ENCODE measurements at regions not wholly inside any gene's neighbourhood (a gene's known extent, or its start where the extent isn't known, plus 50 kb on each side); places are given as distances from the start of the nearest gene placed in this dataset.

GRCh38 chr12:89185181-89185580 is 167.1 kb downstream of the DUSP6 start:
- Histone ChIP-seq H3K4me1 (peaks cover 0 to 17% (median 11%) of the 10 kb centered on the region in 3 donors), H3K9me3 (peaks cover 0 to 15% (median 0%) of the 10 kb centered on the region in 3 donors), H3K36me3 (no peaks in the 10 kb centered on the region), H3K27ac (no peak overlapping the region), H3K27me3 (no peaks in the 10 kb centered on the region), H3K4me3 (no peak overlapping the region)
- no peak for TF ChIP-seq EP300 (IDR thresholded peaks at IDR 0.05)
- TF ChIP-seq POLR2AphosphoS5 (IDR thresholded peaks at IDR 0.05): no peak
- WGBS, 2 donors (ENCODE audit: low coverage in 1 of 2): 100% methylated on average over 1 of the region's 3 CpGs
- ATAC-seq: no peak

- Histone ChIP-seq H3K27ac (peak overlapping the region in 2 of 4 donors; percentile 20 to 56), H3K27me3 (no peaks in the 10 kb centered on the region), H3K4me1 (peaks cover 0 to 18% (median 14%) of the 10 kb centered on the region in 3 donors), H3K9me3 (peaks cover 0 to 3% (median 0%) of the 10 kb centered on the region in 3 donors), H3K36me3 (no peaks in the 10 kb centered on the region), H3K4me3 (no peak overlapping the region)
- peak; percentile 94 for ATAC-seq
- TF ChIP-seq CTCF (IDR thresholded peaks at IDR 0.05) (no peak), POLR2AphosphoS5 (IDR thresholded peaks at IDR 0.05) (peak; percentile 50), EP300 (IDR thresholded peaks at IDR 0.05) (no peak), POLR2A (IDR thresholded peaks at IDR 0.05) (no peak)
- WGBS, 2 donors (ENCODE audit: low coverage in 1 of 2): 67 to 80% methylated on average over 2 of the region's 2 CpGs
Observed at GRCh38 chr12:89183985-89184435, 168.3 kb downstream of the DUSP6 start.

GRCh38 chr12:89181271-89181920 is 170.9 kb downstream of the DUSP6 start:
- Histone ChIP-seq H3K36me3 (no peaks in the 10 kb centered on the region), H3K4me1 (peaks cover 0 to 18% (median 14%) of the 10 kb centered on the region in 3 donors), H3K4me3 (no peak overlapping the region), H3K27me3 (no peaks in the 10 kb centered on the region), H3K9me3 (no peaks in the 10 kb centered on the region), H3K27ac (peak overlapping the region in 2 of 4 donors; percentile 6 to 17)
- no peak for ATAC-seq
- WGBS, 2 donors (ENCODE audit: low coverage in 1 of 2): 75 to 78% methylated on average over 2 of the region's 2 CpGs
- TF ChIP-seq POLR2AphosphoS5 (IDR thresholded peaks at IDR 0.05) (peak; percentile 41), CTCF (IDR thresholded peaks at IDR 0.05) (no peak), POLR2A (IDR thresholded peaks at IDR 0.05) (no peak), EP300 (IDR thresholded peaks at IDR 0.05) (no peak)

- Histone ChIP-seq H3K9me3 (no peaks in the 10 kb centered on the region), H3K36me3 (no peaks in the 10 kb centered on the region), H3K27me3 (no peaks in the 10 kb centered on the region), H3K27ac (peak overlapping the region in 2 of 4 donors; percentile 17), H3K4me3 (no peak overlapping the region), H3K4me1 (peaks cover 0 to 18% (median 14%) of the 10 kb centered on the region in 3 donors)
- no peak for TF ChIP-seq POLR2A (IDR thresholded peaks at IDR 0.05)
- TF ChIP-seq EP300 (IDR thresholded peaks at IDR 0.05): no peak
- TF ChIP-seq POLR2AphosphoS5 (IDR thresholded peaks at IDR 0.05): no peak
- no peak for TF ChIP-seq CTCF (IDR thresholded peaks at IDR 0.05)
- 43 to 51% methylated on average over 1 to 2 of the region's 2 CpGs for WGBS, 2 donors (ENCODE audit: low coverage in 1 of 2)
- ATAC-seq: no peak
Observed at GRCh38 chr12:89180496-89180895, 171.8 kb downstream of the DUSP6 start.

- peak; percentile 63 for ATAC-seq
- Histone ChIP-seq H3K9me3 (no peaks in the 10 kb centered on the region), H3K27me3 (no peaks in the 10 kb centered on the region), H3K27ac (peak overlapping the region in 1 of 4 donors; percentile 17), H3K36me3 (no peaks in the 10 kb centered on the region), H3K4me1 (peaks cover 0 to 18% (median 14%) of the 10 kb centered on the region in 3 donors), H3K4me3 (no peak overlapping the region)
- WGBS, 2 donors (ENCODE audit: low coverage in 1 of 2): 9 to 10% methylated on average over 1 of the region's 1 CpG
- TF ChIP-seq EP300 (IDR thresholded peaks at IDR 0.05): no peak
- TF ChIP-seq POLR2AphosphoS5 (IDR thresholded peaks at IDR 0.05): peak; percentile 86
Observed at GRCh38 chr12:89179983-89180382, 172.3 kb downstream of the DUSP6 start.

GRCh38 chr12:89179245-89179644 is 173.1 kb downstream of the DUSP6 start:
- TF ChIP-seq POLR2AphosphoS5 (IDR thresholded peaks at IDR 0.05): no peak
- no peak for TF ChIP-seq EP300 (IDR thresholded peaks at IDR 0.05)
- no peak for TF ChIP-seq CTCF (IDR thresholded peaks at IDR 0.05)
- TF ChIP-seq POLR2A (IDR thresholded peaks at IDR 0.05): no peak

More at GRCh38 chr12:89179245-89179644, 173.1 kb downstream of the DUSP6 start:
- Histone ChIP-seq H3K27me3 (no peaks in the 10 kb centered on the region), H3K4me3 (no peak overlapping the region), H3K9me3 (no peaks in the 10 kb centered on the region), H3K36me3 (no peaks in the 10 kb centered on the region), H3K27ac (no peak overlapping the region), H3K4me1 (peaks cover 0 to 18% (median 14%) of the 10 kb centered on the region in 3 donors)
- no peak for ATAC-seq
- 47 to 74% methylated on average over 1 of the region's 1 CpG for WGBS, 2 donors (ENCODE audit: low coverage in 1 of 2)

Measured in gastroesophageal sphincter (tissue), 4 donors.